Endothelial cell (in vitro differentiated cells): ENCODE measurements at regions not wholly inside any gene's neighbourhood (a gene's known extent, or its start where the extent isn't known, plus 50 kb on each side); places are given as distances from the start of the nearest gene placed in this dataset.
"Not testable (repeated sequence)": the region's sequence is repeated elsewhere in the genome, so short reads cannot be mapped to it uniquely, and the experiment has no call there.

Source experiments
- DNase-seq: peaks from one replicate; pipeline ENCODE4 v3.0.0; 2021; ENCODE audit warnings: low spot score
- H3K27ac Mint-ChIP-seq: one replicate; pipeline ENCODE4 v1.8.0; 2021; ENCODE audit warnings: mixed read lengths, inconsistent platforms; ENCODE audit not compliant: unreplicated experiment
- H3K27me3 Mint-ChIP-seq: one replicate; pipeline ENCODE4 v1.8.0; 2021; ENCODE audit warnings: mild to moderate bottlenecking, moderate library complexity, mixed read lengths, inconsistent platforms; ENCODE audit not compliant: unreplicated experiment
- H3K36me3 Mint-ChIP-seq: one replicate; pipeline ENCODE4 v1.8.0; 2021; ENCODE audit warnings: mild to moderate bottlenecking, low read depth, mixed read lengths, inconsistent platforms; ENCODE audit not compliant: unreplicated experiment
- H3K4me1 Mint-ChIP-seq: one replicate; pipeline ENCODE4 v1.8.0; 2021; ENCODE audit warnings: mild to moderate bottlenecking, mixed read lengths, inconsistent platforms; ENCODE audit not compliant: unreplicated experiment
- H3K4me3 Mint-ChIP-seq: one replicate; pipeline ENCODE4 v1.8.0; 2021; ENCODE audit warnings: mild to moderate bottlenecking, mixed read lengths, inconsistent platforms; ENCODE audit not compliant: unreplicated experiment
- H3K9me3 Mint-ChIP-seq: one replicate; pipeline ENCODE4 v1.8.0; 2021; ENCODE audit warnings: mixed read lengths, inconsistent platforms; ENCODE audit not compliant: unreplicated experiment
- CTCF ChIP-seq: fragments of 200-600 bp; sonication (generic); IDR thresholded peaks from one replicate; pipeline ENCODE4 v1.5.0; 2021; ENCODE audit warnings: antibody characterized with exemption; ENCODE audit not compliant: unreplicated experiment

DNA sequence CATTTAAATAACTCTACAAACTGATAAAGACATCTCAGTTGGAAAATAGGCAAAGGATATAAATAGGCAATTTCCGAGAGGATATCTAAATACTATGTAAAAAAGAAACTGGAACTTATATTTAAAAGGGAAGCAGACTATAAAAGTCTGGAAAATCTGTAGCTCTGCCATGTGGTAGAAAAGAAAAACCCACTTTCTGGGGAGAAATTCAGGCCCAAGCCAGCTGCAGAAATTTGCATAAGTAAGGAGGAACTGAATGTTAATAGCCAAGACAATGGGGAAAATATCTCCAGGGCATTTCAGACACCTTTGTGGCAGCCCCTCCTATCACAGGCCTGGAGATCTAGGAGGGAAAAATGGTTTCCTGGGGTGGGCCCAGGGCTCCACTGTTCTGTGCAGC lies 97.8 kb upstream of the ZBED5 start:
- no peaks in the 10 kb centered on the region for H3K4me1 Mint-ChIP-seq
- no peak for DNase-seq
- peaks cover 4% of the 10 kb centered on the region for H3K27me3 Mint-ChIP-seq
- H3K36me3 Mint-ChIP-seq, result peaks cover 3% of the 10 kb centered on the region
- H3K4me3 Mint-ChIP-seq, result no peak overlapping the region
- H3K27ac Mint-ChIP-seq, result no peak overlapping the region
- no peaks in the 10 kb centered on the region for H3K9me3 Mint-ChIP-seq
- no peak for TF ChIP-seq CTCF

GRCh38 chr11:10954184-10954583 lies 96.3 kb upstream of the ZBED5 start:
- DNase-seq, result no peak
- Mint-ChIP-seq H3K4me3 (no peak overlapping the region), H3K4me1 (no peaks in the 10 kb centered on the region), H3K27me3 (peaks cover 6% of the 10 kb centered on the region), H3K36me3 (peaks cover 3% of the 10 kb centered on the region), H3K27ac (no peak overlapping the region), H3K9me3 (no peaks in the 10 kb centered on the region)
- TF ChIP-seq CTCF, result no peak

GRCh38 chr11:10952872-10953271 lies 95.0 kb upstream of the ZBED5 start:
- H3K9me3 Mint-ChIP-seq, result no peaks in the 10 kb centered on the region
- H3K4me3 Mint-ChIP-seq, result no peak overlapping the region
- H3K36me3 Mint-ChIP-seq, result peaks cover 3% of the 10 kb centered on the region

GRCh38 chr11:10947935-10948334 lies 90.1 kb upstream of the ZBED5 start:
- not testable (repeated sequence) for H3K36me3 Mint-ChIP-seq, H3K4me1 Mint-ChIP-seq, H3K27me3 Mint-ChIP-seq, H3K4me3 Mint-ChIP-seq, H3K9me3 Mint-ChIP-seq, H3K27ac Mint-ChIP-seq, DNase-seq

More at GRCh38 chr11:10952872-10953271, 95.0 kb upstream of the ZBED5 start:
- Mint-ChIP-seq H3K27ac (no peak overlapping the region), H3K4me1 (peaks cover 3% of the 10 kb centered on the region), H3K27me3 (peaks cover 6% of the 10 kb centered on the region)
- no peak for DNase-seq
- TF ChIP-seq CTCF, result no peak

- Mint-ChIP-seq H3K9me3 (no peaks in the 10 kb centered on the region), H3K36me3 (no peaks in the 10 kb centered on the region), H3K4me3 (no peak overlapping the region), H3K4me1 (peaks cover 5% of the 10 kb centered on the region), H3K27ac (no peak overlapping the region), H3K27me3 (peaks cover 4% of the 10 kb centered on the region)
- no peak for TF ChIP-seq CTCF
- no peak for DNase-seq
These were observed 88.2 kb upstream of the ZBED5 start for GRCh38 chr11:10946072-10946471.

- Mint-ChIP-seq H3K4me1 (peaks cover 5% of the 10 kb centered on the region), H3K27ac (no peak overlapping the region), H3K36me3 (no peaks in the 10 kb centered on the region)
These were observed 87.3 kb upstream of the ZBED5 start for GRCh38 chr11:10945196-10945595.

More at GRCh38 chr11:10945196-10945595, 87.3 kb upstream of the ZBED5 start:
- DNase-seq, result no peak
- H3K27me3 Mint-ChIP-seq, result peaks cover 2% of the 10 kb centered on the region
- TF ChIP-seq CTCF, result no peak
- no peaks in the 10 kb centered on the region for H3K9me3 Mint-ChIP-seq
- H3K4me3 Mint-ChIP-seq, result no peak overlapping the region
